Loucy (cell line): ENCODE measurements at regions not wholly inside any gene's neighbourhood (a gene's known extent, or its start where the extent isn't known, plus 50 kb on each side); places are given as distances from the start of the nearest gene placed in this dataset.

Source experiments
- H2AFZ ChIP-seq: fragments of 200-600 bp; sonication (generic); 2 replicates; pipeline ENCODE4 v1.6.0; 2016; ENCODE audit warnings: antibody characterized with exemption, mild to moderate bottlenecking, low read length, moderate library complexity
- H3F3A ChIP-seq: fragments of 200-600 bp; 2 replicates; pipeline ENCODE4 v1.6.0; 2016; ENCODE audit warnings: antibody characterized with exemption, low read depth, mild to moderate bottlenecking
- H3K27me3 ChIP-seq: fragments of 200-600 bp; sonication (generic); 2 replicates; pipeline ENCODE4 v1.6.1; 2014; ENCODE audit warnings: low read length, mild to moderate bottlenecking; ENCODE audit not compliant: insufficient read depth, poor library complexity, severe bottlenecking
- H3K36me3 ChIP-seq: fragments of 200-600 bp; sonication (generic); 2 replicates; pipeline ENCODE4 v1.6.1; 2016; ENCODE audit warnings: low read length; ENCODE audit not compliant: insufficient read depth
- H3K4me1 ChIP-seq: fragments of 200-600 bp; sonication (generic); 2 replicates; pipeline ENCODE4 v1.5.1; 2014; ENCODE audit warnings: low read length, mild to moderate bottlenecking; ENCODE audit not compliant: insufficient read depth, poor library complexity, severe bottlenecking
- H3K4me2 ChIP-seq: fragments of 200-600 bp; sonication (generic); 2 replicates; pipeline ENCODE4 v1.6.0; 2014; ENCODE audit warnings: antibody characterized with exemption, low read length, low read depth, mild to moderate bottlenecking; ENCODE audit not compliant: poor library complexity, severe bottlenecking
- H3K4me3 ChIP-seq: fragments of 200-600 bp; sonication (generic); 2 replicates; pipeline ENCODE4 v1.5.1; 2014; ENCODE audit warnings: low read length, mild to moderate bottlenecking, mixed read lengths; ENCODE audit not compliant: poor library complexity, severe bottlenecking
- H3K79me2 ChIP-seq: fragments of 200-600 bp; sonication (generic); 2 replicates; pipeline ENCODE4 v1.6.1; 2014; ENCODE audit warnings: low read length; ENCODE audit not compliant: insufficient read depth
- H3K9ac ChIP-seq: fragments of 200-600 bp; sonication (generic); 2 replicates; pipeline ENCODE4 v1.6.0; 2014; ENCODE audit warnings: mild to moderate bottlenecking, low read depth, low read length, moderate library complexity; ENCODE audit not compliant: poor library complexity, severe bottlenecking
- H3K9me2 ChIP-seq: fragments of 200-600 bp; sonication (generic); replicated peaks from 2 replicates; pipeline ENCODE4 v1.6.1; 2016; ENCODE audit warnings: low read depth, low read length, mixed read lengths
- H3K9me3 ChIP-seq: fragments of 200-600 bp; sonication (generic); 2 replicates; pipeline ENCODE4 v1.6.1; 2014; ENCODE audit warnings: mild to moderate bottlenecking, antibody characterized with exemption, low read length, low read depth; ENCODE audit not compliant: insufficient read depth
- H4K20me1 ChIP-seq: fragments of 200-600 bp; sonication (generic); 2 replicates; pipeline ENCODE4 v1.6.0; 2014; ENCODE audit warnings: antibody characterized with exemption, low read length, mild to moderate bottlenecking; ENCODE audit not compliant: insufficient read depth, poor library complexity, severe bottlenecking
- EZH2phosphoT487 ChIP-seq: fragments of 200-600 bp; IDR thresholded peaks from 2 replicates; pipeline ENCODE4 v1.6.1; 2018; ENCODE audit warnings: antibody characterized with exemption, mild to moderate bottlenecking, moderate library complexity, borderline replicate concordance
- TF ChIP-seq, protein P1 (sequence below): fragments of 200-600 bp; sonication (generic); conservative IDR thresholded peaks from 2 replicates; pipeline ENCODE4 v1.5.1; 2014; ENCODE audit warnings: mild to moderate bottlenecking, antibody characterized with exemption, low read length

DNA sequence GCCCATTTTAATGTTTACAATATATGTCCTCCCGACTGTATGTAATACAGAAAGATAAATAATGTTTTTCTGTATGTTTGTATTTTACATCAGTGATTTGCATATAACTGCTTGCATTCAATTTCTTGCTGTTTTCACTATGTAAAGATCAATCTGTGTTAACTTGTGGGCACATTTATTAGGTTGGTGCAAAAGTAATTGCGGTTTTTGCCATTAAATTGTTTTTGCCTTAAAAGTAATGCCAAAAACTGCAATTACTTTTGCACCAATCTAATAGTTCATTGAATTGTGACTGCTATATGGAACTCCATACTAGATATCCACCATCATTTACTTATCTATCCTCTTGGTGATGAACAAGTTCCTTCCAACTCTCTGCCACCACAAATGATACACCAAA lies 73.9 kb upstream of the SRD5A3 start:
- no peak overlapping the region for H3K4me3 ChIP-seq
- no peak overlapping the region for H2AFZ ChIP-seq
- no peak overlapping the region for H3K9ac ChIP-seq
- H3K79me2 ChIP-seq: no peaks in the 10 kb centered on the region
- no peaks in the 10 kb centered on the region for H3K27me3 ChIP-seq
- no peak for TF ChIP-seq EZH2phosphoT487
- TF ChIP-seq, protein P1, sequence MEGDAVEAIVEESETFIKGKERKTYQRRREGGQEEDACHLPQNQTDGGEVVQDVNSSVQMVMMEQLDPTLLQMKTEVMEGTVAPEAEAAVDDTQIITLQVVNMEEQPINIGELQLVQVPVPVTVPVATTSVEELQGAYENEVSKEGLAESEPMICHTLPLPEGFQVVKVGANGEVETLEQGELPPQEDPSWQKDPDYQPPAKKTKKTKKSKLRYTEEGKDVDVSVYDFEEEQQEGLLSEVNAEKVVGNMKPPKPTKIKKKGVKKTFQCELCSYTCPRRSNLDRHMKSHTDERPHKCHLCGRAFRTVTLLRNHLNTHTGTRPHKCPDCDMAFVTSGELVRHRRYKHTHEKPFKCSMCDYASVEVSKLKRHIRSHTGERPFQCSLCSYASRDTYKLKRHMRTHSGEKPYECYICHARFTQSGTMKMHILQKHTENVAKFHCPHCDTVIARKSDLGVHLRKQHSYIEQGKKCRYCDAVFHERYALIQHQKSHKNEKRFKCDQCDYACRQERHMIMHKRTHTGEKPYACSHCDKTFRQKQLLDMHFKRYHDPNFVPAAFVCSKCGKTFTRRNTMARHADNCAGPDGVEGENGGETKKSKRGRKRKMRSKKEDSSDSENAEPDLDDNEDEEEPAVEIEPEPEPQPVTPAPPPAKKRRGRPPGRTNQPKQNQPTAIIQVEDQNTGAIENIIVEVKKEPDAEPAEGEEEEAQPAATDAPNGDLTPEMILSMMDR: no peak
- no peaks in the 10 kb centered on the region for H3K9me3 ChIP-seq
- H3K4me2 ChIP-seq: no peak overlapping the region
- H4K20me1 ChIP-seq: no peaks in the 10 kb centered on the region
- H3K9me2 ChIP-seq: no peaks in the 10 kb centered on the region
- no peaks in the 10 kb centered on the region for H3F3A ChIP-seq
- no peaks in the 10 kb centered on the region for H3K4me1 ChIP-seq
- no peaks in the 10 kb centered on the region for H3K36me3 ChIP-seq

DNA sequence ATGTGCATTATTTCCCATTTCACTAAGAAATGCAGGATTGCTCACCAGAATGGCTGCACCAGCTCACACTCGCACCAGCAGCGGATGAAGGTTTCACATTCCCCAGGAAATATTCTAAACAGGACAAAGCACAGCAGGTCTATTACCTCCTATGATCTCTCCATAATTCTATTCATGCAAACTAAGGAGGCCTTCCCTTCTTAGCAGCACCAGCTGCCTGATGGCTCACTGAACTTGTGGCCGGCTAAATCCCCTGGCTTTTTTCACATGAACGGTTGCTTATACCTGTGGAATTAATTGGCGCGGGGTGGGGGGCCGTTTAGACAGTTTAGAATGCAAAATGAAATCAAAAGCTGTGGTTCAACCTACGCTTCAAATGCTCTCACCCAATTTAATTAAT lies 73.5 kb upstream of the SRD5A3 start:
- Histone ChIP-seq H3K9me3 (no peaks in the 10 kb centered on the region), H3K36me3 (no peaks in the 10 kb centered on the region), H4K20me1 (no peaks in the 10 kb centered on the region), H3F3A (no peaks in the 10 kb centered on the region), H2AFZ (no peak overlapping the region), H3K9me2 (no peaks in the 10 kb centered on the region), H3K27me3 (no peaks in the 10 kb centered on the region), H3K4me3 (no peak overlapping the region), H3K4me2 (no peak overlapping the region), H3K4me1 (no peaks in the 10 kb centered on the region), H3K79me2 (no peaks in the 10 kb centered on the region), H3K9ac (no peak overlapping the region)
- TF ChIP-seq, protein P1: no peak

DNA sequence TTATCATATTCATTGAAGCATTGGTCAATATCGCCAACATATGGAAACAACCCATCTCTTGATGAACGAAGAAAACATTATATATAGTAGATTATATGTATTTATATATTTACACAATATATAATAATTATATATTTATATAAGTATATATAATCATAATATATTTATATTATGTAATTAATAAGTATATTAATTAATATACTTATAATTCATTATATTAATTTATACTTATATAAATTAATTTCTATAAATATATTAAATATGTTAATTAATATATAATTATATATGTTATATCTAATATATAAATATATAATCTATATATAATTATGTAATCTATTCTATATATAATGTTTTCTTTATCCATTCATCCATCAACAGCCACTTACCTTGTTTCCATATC lies 69.0 kb upstream of the SRD5A3 start:
- Histone ChIP-seq H3K27me3 (no peaks in the 10 kb centered on the region), H3K36me3 (no peaks in the 10 kb centered on the region), H4K20me1 (no peaks in the 10 kb centered on the region), H3K4me3 (no peak overlapping the region), H3K4me2 (no peak overlapping the region), H3K9me2 (no peaks in the 10 kb centered on the region), H3K9me3 (no peaks in the 10 kb centered on the region), H2AFZ (no peak overlapping the region), H3K79me2 (no peaks in the 10 kb centered on the region), H3F3A (no peaks in the 10 kb centered on the region), H3K9ac (no peak overlapping the region), H3K4me1 (no peaks in the 10 kb centered on the region)
- TF ChIP-seq, protein P1: no peak
- TF ChIP-seq EZH2phosphoT487: no peak
